ENCODE measurements at regions not wholly inside any gene's neighbourhood (a gene's known extent, or its start where the extent isn't known, plus 50 kb on each side); places are given as distances from the start of the nearest gene placed in this dataset.

GRCh38 chr2:156164091-156164720, 168.3 kb downstream of the NR4A2 start:
- no peaks in the 10 kb centered on the region for H3K79me2 ChIP-seq (ENCODE audit: insufficient read depth)
- H3K9me2 ChIP-seq, result no peaks in the 10 kb centered on the region
- no peak overlapping the region for H3K9ac ChIP-seq
- DNase-seq, result no peak
- no peak overlapping the region for H3K4me3 ChIP-seq (ENCODE audit: low read depth in 2 of 2, low read length in 1 of 2)
- WGBS (ENCODE audit: low lambda C conversion rate), result 13% methylated on average over 7 of the region's 7 CpGs
- no peaks in the 10 kb centered on the region for H3K4me1 ChIP-seq (ENCODE audit: control insufficient read depth in 1 of 2, insufficient read depth in 2 of 2, low read depth in 1 of 2, low read length in 1 of 2)
- no peak for TF ChIP-seq CTCF (IDR thresholded peaks at IDR 0.05)
- TF ChIP-seq USF2 (IDR thresholded peaks at IDR 0.05; ENCODE audit: borderline replicate concordance, low read depth, low read length), result no peak
- no peak for TF ChIP-seq REST (IDR thresholded peaks at IDR 0.05; ENCODE audit: low read depth, low read length)
- TF ChIP-seq FOSL2 (IDR thresholded peaks at IDR 0.05; ENCODE audit: borderline replicate concordance, low read depth), result no peak
- no peak for TF ChIP-seq ZBTB33 (IDR thresholded peaks at IDR 0.05; ENCODE audit: borderline replicate concordance, low read depth)
- no peak for TF ChIP-seq SMC3 (IDR thresholded peaks at IDR 0.05; ENCODE audit: low read depth, low read length)
- no peak for TF ChIP-seq RCOR1 (IDR thresholded peaks at IDR 0.05; ENCODE audit: low read length)
- no peak for TF ChIP-seq POLR2AphosphoS5 (IDR thresholded peaks at IDR 0.05; ENCODE audit: low read depth, low read length)
- no peak for TF ChIP-seq EP300 (IDR thresholded peaks at IDR 0.05; ENCODE audit: borderline replicate concordance in 1 of 2, low read depth in 1 of 2, low read length in 1 of 2)
- TF ChIP-seq NRF1 (IDR thresholded peaks at IDR 0.05; ENCODE audit: low read depth, low read length), result no peak
- TF ChIP-seq GABPA (IDR thresholded peaks at IDR 0.05; ENCODE audit: low read depth), result no peak
- TF ChIP-seq MXI1 (IDR thresholded peaks at IDR 0.05; ENCODE audit: low read depth, low read length), result no peak
- TF ChIP-seq FOXJ3 (CRISPR knock-in tag; IDR thresholded peaks at IDR 0.05), result no peak
- TF ChIP-seq CHD2 (IDR thresholded peaks at IDR 0.05; ENCODE audit: low read length, partially characterized antibody), result no peak
- no peak for TF ChIP-seq TEAD4 (IDR thresholded peaks at IDR 0.05; ENCODE audit: borderline replicate concordance, insufficient read depth)
- no peak for TF ChIP-seq FOXM1 (IDR thresholded peaks at IDR 0.05; ENCODE audit: low read depth)
- TF ChIP-seq SIN3A (IDR thresholded peaks at IDR 0.05; ENCODE audit: borderline replicate concordance, low read depth, low read length), result no peak
- TF ChIP-seq USF1 (IDR thresholded peaks at IDR 0.05; ENCODE audit: borderline replicate concordance, low read depth), result no peak
- no peaks in the 10 kb centered on the region for H4K20me1 ChIP-seq (ENCODE audit: insufficient read depth)
- no peak overlapping the region for H2AFZ ChIP-seq (ENCODE audit: low read depth)
- H3K27me3 ChIP-seq (ENCODE audit: insufficient read depth), result no peaks in the 10 kb centered on the region
- no peak overlapping the region for H3K4me2 ChIP-seq
- no peaks in the 10 kb centered on the region for H3K36me3 ChIP-seq (replicated peaks in 1 of 2; ENCODE audit: control insufficient read depth in 1 of 2, insufficient read depth in 2 of 2, low read length in 1 of 2)
- H3K27ac ChIP-seq (ENCODE audit: low read depth in 2 of 2, low read length in 1 of 2), result no peak overlapping the region
- ChIA-PET POLR2A (no interaction called here), CTCF (no interaction called here)
- H3K9me3 ChIP-seq, result no peaks in the 10 kb centered on the region
- H3F3A ChIP-seq (replicated peaks; ENCODE audit: insufficient read depth), result no peaks in the 10 kb centered on the region
